Colonic mucosa (tissue), 4 donors: ENCODE measurements at regions not wholly inside any gene's neighbourhood (a gene's known extent, or its start where the extent isn't known, plus 50 kb on each side); places are given as distances from the start of the nearest gene placed in this dataset.

Experiments
- DNase-seq: peaks from one replicate; pipeline ENCODE4 v3.0.0-alpha.2; 2020
- H3K27ac ChIP-seq: fragments of 200-600 bp; one replicate; pipeline ENCODE4 v1.8.0; 2021
- H3K27me3 ChIP-seq: fragments of 200-600 bp; one replicate; pipeline ENCODE4 v1.8.0; 2021
- H3K36me3 ChIP-seq: fragments of 200-600 bp; one replicate; pipeline ENCODE4 v1.8.0; 2021
- H3K4me1 ChIP-seq: fragments of 200-600 bp; one replicate; pipeline ENCODE4 v1.8.0; 2021; ENCODE audit warnings: mild to moderate bottlenecking
- H3K4me3 ChIP-seq: fragments of 200-600 bp; one replicate; pipeline ENCODE4 v1.8.0; 2021
- H3K9ac ChIP-seq, 2 donors: one replicate each; pipeline ENCODE4 v1.7.0; 2013; ENCODE audit warnings: control low read depth in 2 of 2, low read depth in 2 of 2, low read length in 2 of 2
- H3K9me3 ChIP-seq: fragments of 200-600 bp; one replicate; pipeline ENCODE4 v1.8.0; 2021
- intact Hi-C: fragments of 100-400 bp; cut with DNase I; formaldehyde crosslinking; loops from one replicate; pipeline ENCODE4 v1.14.1; 2022
- TF ChIP-seq, protein P1 (sequence below): fragments of 200-600 bp; IDR thresholded peaks from one replicate; pipeline ENCODE4 v1.8.0; 2022; ENCODE audit warnings: antibody characterized with exemption, mild to moderate bottlenecking
- donor health status: healthy.
- donor health status: DM: no; HTN: no; CAD: no.
- donor health status: DM: no; HTN: no; CAD: no.

DNA sequence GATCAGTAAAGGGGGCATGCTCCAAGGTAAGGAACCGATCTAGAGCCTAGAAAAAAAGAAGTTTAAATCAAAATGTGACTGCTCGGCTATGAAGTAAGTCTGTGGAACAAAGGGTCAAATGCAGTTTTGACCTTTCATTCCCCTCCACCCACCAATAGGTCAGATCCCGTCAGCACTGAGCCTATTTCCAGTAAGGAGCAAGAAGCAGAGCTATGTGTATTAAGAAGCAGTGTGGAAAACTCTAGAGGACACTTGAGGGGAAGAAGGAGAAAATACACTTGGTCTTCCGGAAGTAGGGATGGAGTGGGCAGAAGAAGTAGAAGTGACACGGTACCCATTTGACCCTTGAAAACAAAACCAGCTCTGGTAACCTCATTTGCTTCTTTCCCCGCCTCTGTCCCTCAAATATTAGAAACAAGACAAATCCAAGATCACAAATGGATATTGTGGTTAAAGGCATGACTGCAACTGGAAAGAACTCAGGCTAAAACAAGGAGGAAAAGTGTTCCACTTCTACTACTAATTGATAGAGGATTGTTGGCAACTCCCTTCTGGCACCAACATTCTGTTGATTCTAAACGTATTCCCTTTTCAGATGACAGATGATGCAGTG lies 888.3 kb upstream of the NR2F2 start:
- no peaks in the 10 kb centered on the region for H3K36me3 ChIP-seq
- no peak overlapping the region for H3K4me3 ChIP-seq
- intact Hi-C loops, result no loop called here
- no peak overlapping the region for H3K27ac ChIP-seq
- H3K9me3 ChIP-seq, result no peaks in the 10 kb centered on the region
- DNase-seq, result no peak
- no peaks in the 10 kb centered on the region for H3K27me3 ChIP-seq
- TF ChIP-seq, protein P1, sequence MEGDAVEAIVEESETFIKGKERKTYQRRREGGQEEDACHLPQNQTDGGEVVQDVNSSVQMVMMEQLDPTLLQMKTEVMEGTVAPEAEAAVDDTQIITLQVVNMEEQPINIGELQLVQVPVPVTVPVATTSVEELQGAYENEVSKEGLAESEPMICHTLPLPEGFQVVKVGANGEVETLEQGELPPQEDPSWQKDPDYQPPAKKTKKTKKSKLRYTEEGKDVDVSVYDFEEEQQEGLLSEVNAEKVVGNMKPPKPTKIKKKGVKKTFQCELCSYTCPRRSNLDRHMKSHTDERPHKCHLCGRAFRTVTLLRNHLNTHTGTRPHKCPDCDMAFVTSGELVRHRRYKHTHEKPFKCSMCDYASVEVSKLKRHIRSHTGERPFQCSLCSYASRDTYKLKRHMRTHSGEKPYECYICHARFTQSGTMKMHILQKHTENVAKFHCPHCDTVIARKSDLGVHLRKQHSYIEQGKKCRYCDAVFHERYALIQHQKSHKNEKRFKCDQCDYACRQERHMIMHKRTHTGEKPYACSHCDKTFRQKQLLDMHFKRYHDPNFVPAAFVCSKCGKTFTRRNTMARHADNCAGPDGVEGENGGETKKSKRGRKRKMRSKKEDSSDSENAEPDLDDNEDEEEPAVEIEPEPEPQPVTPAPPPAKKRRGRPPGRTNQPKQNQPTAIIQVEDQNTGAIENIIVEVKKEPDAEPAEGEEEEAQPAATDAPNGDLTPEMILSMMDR, result no peak
- no peaks in the 10 kb centered on the region for H3K4me1 ChIP-seq
- H3K9ac ChIP-seq, result no peak overlapping the region

DNA sequence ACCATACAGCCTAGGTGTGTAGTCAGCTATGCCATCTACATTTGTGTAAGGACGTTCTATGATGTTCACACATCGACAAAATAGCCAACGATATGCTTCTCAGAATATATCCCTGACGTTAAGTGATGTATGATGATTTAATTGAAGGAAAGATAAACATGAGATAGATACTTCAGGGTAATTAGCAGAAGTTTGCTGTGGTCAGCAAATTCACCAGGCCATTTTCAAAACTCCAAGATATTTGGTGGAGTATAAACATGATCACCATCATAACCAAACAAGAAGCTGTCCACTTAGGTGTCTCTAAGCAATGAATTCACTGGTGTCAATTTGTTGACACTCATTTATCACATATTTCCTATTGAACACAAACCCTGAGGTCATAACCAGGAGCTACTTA lies 885.6 kb upstream of the NR2F2 start:
- Histone ChIP-seq H3K36me3 (no peaks in the 10 kb centered on the region), H3K4me3 (no peak overlapping the region), H3K9me3 (no peaks in the 10 kb centered on the region), H3K4me1 (no peaks in the 10 kb centered on the region), H3K9ac (no peak overlapping the region), H3K27ac (no peak overlapping the region), H3K27me3 (no peaks in the 10 kb centered on the region)
- intact Hi-C loops, result no loop called here
- TF ChIP-seq, protein P1, result no peak
- DNase-seq, result no peak

DNA sequence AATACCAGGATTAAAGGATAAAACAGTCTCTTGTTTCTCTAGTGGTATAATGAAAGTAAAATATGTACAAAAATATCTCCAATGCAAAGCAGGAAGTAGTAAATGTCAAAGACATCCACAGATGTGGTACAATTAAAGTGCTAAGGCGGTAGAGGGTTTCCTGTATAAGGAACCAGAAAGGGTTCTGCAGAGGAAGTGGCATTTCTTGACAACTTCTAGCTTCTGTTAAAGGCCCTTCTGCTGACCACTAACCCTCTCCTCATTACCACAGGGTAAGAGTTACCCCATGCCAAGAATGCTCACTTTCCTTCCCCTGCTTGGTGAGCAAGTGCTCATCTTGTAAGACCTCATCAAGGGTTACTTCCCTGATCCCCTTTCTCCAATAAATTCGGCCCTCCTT lies 883.6 kb upstream of the NR2F2 start:
- Histone ChIP-seq H3K4me1 (no peaks in the 10 kb centered on the region), H3K27ac (no peak overlapping the region), H3K9ac (no peak overlapping the region), H3K4me3 (no peak overlapping the region), H3K9me3 (no peaks in the 10 kb centered on the region), H3K27me3 (no peaks in the 10 kb centered on the region), H3K36me3 (no peaks in the 10 kb centered on the region)
- TF ChIP-seq, protein P1, result no peak
- no peak for DNase-seq
- intact Hi-C loops, result no loop called here

DNA sequence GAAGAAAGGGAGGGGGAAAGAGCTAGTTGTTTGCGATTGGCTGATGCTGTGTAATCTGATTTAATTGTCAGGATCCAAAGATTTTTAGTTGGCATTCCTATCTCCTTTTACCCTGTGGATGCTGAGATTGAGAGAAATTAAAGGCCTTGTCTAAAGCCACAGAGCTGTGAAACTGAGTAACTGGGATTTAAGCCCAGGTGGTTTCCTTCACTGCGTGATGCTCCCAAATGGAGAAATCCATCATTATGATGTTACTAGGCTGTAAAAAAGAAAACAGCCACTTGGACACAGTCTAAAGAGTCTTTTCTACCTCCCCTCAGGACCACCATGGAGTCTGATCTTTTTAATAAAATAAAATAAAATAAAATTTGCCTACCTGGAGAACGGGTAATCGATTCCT lies 883.0 kb upstream of the NR2F2 start:
- H3K4me1 ChIP-seq, result no peaks in the 10 kb centered on the region
- no peak overlapping the region for H3K27ac ChIP-seq
- TF ChIP-seq, protein P1, result no peak
- no peak overlapping the region for H3K4me3 ChIP-seq
- H3K27me3 ChIP-seq, result no peaks in the 10 kb centered on the region
- H3K9me3 ChIP-seq, result no peaks in the 10 kb centered on the region
- intact Hi-C loops, result no loop called here
- no peaks in the 10 kb centered on the region for H3K36me3 ChIP-seq
- DNase-seq, result no peak
- H3K9ac ChIP-seq, result no peak overlapping the region

DNA sequence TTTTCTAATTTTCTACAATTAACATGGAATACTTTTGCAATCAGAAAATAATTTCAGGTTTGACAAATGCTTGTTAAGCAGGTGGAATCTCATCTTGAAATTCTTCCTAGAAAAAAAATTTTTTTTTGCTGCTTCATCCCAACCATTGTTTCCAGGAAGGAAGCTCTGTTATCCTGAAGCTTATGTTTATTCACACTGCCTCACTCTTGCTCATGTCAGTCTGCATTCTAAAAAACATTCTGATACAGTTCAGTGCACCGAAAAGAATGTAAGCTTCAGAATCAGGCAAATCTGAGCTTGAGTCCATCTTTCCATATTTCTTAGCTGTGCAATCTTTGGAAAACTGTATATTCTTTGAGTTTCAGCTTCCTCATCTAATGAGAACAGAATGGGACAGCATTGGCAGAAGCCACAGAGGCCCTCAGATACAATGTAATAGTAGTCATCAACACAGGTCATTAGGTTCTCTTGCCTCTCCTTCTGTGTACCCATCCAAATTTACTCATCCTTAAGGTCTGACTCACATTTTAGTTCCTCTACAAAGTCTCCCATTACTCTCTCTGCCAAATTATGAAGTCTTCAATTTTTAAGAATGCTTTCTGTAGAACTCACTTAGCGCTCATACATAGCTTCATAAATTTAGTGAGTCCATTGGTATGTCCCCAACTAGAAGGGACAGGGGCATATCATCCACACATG lies 881.8 kb upstream of the NR2F2 start:
- no peaks in the 10 kb centered on the region for H3K27me3 ChIP-seq
- TF ChIP-seq, protein P1, result no peak
- no peak overlapping the region for H3K4me3 ChIP-seq
- no peak overlapping the region for H3K27ac ChIP-seq
- H3K36me3 ChIP-seq, result no peaks in the 10 kb centered on the region
- H3K9me3 ChIP-seq, result no peaks in the 10 kb centered on the region
- intact Hi-C loops, result no loop called here
- no peak for DNase-seq
- no peaks in the 10 kb centered on the region for H3K4me1 ChIP-seq
- no peak overlapping the region for H3K9ac ChIP-seq
